ENCODE measurements at regions not wholly inside any gene's neighbourhood (a gene's known extent, or its start where the extent isn't known, plus 50 kb on each side); places are given as distances from the start of the nearest gene placed in this dataset.
"Not testable (repeated sequence)": the region's sequence is repeated elsewhere in the genome, so short reads cannot be mapped to it uniquely, and the experiment has no call there.

DNA sequence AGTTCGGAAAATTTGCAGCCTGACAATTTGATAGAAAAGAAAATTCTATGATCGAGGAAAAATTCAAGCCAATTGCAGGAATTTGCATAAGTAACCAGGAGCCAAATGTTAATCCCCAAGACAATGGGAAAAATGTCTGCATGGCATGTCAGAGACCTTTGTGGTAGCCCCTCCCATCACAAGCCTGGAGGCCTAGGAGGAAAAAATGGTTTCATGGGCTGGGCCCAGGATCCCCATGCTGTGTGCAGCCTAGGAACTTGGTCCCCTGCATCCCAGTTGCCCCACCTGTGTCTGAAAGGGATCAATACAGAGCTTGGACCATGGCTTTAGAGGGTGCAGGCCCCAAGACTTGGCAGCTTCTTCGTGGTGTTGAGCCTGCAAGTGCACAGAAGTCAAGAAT lies 1847.9 kb upstream of the ACO1 start (continued):
- TF ChIP-seq, protein P1, sequence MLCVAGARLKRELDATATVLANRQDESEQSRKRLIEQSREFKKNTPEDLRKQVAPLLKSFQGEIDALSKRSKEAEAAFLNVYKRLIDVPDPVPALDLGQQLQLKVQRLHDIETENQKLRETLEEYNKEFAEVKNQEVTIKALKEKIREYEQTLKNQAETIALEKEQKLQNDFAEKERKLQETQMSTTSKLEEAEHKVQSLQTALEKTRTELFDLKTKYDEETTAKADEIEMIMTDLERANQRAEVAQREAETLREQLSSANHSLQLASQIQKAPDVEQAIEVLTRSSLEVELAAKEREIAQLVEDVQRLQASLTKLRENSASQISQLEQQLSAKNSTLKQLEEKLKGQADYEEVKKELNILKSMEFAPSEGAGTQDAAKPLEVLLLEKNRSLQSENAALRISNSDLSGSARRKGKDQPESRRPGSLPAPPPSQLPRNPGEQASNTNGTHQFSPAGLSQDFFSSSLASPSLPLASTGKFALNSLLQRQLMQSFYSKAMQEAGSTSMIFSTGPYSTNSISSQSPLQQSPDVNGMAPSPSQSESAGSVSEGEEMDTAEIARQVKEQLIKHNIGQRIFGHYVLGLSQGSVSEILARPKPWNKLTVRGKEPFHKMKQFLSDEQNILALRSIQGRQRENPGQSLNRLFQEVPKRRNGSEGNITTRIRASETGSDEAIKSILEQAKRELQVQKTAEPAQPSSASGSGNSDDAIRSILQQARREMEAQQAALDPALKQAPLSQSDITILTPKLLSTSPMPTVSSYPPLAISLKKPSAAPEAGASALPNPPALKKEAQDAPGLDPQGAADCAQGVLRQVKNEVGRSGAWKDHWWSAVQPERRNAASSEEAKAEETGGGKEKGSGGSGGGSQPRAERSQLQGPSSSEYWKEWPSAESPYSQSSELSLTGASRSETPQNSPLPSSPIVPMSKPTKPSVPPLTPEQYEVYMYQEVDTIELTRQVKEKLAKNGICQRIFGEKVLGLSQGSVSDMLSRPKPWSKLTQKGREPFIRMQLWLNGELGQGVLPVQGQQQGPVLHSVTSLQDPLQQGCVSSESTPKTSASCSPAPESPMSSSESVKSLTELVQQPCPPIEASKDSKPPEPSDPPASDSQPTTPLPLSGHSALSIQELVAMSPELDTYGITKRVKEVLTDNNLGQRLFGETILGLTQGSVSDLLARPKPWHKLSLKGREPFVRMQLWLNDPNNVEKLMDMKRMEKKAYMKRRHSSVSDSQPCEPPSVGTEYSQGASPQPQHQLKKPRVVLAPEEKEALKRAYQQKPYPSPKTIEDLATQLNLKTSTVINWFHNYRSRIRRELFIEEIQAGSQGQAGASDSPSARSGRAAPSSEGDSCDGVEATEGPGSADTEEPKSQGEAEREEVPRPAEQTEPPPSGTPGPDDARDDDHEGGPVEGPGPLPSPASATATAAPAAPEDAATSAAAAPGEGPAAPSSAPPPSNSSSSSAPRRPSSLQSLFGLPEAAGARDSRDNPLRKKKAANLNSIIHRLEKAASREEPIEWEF (CRISPR knock-in tag; IDR thresholded peaks at IDR 0.05), result no peak
- TF ChIP-seq ZNF778 (CRISPR knock-in tag; IDR thresholded peaks at IDR 0.05) (no peak), POU5F1 (IDR thresholded peaks at IDR 0.05; ENCODE audit: borderline replicate concordance, low read depth, low read length, partially characterized antibody) (no peak)

DNA sequence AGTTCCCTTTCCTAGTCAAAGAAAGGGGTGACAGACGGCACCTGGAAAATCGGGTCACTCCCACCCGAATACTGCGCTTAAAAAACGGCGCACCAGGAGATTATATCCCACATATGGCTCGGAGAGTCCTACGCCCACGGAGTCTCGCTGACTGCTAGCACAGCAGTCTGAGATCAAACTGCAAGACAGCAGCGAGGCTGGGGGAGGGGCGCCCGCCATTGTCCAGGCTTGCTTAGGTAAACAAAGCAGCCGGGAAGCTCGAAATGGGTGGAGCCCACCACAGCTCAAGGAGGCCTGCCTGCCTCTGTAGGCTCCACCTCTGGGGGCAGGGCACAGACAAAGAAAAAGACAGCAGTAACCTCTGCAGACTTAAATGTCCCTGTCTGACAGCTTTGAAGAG lies 1844.7 kb upstream of the ACO1 start:
- H3K27ac ChIP-seq (ENCODE audit: extremely low read depth, low read depth, low read length); FAIRE-seq; H3K27me3 ChIP-seq (ENCODE audit: control insufficient read depth in 2 of 2, insufficient read depth in 2 of 2, low read length in 2 of 2); H3K4me2 ChIP-seq (ENCODE audit: insufficient read depth, low read length); ATAC-seq; BruUV-seq (replicated peaks); H3K4me1 ChIP-seq (replicated peaks in 1 of 2; ENCODE audit: control insufficient read depth in 2 of 2, insufficient read depth in 2 of 2, low read length in 2 of 2); H3K9ac ChIP-seq (ENCODE audit: insufficient read depth in 1 of 2, low read depth in 2 of 2, low read length in 2 of 2); DNase-seq (ENCODE audit: extremely low read depth in 1 of 4, low spot score in 3 of 4); H3K4me3 ChIP-seq; H3K36me3 ChIP-seq (ENCODE audit: control insufficient read depth, insufficient read depth, low read length); CTCF ChIA-PET (ENCODE audit: low intra/inter-chr PET ratio); in situ Hi-C loops (cut with MboI); H2AFZ ChIP-seq (ENCODE audit: low read depth, low read length); H3K79me2 ChIP-seq (ENCODE audit: control insufficient read depth, insufficient read depth, low read length); H3K9me3 ChIP-seq (replicated peaks; ENCODE audit: control insufficient read depth, insufficient read depth, low read depth, low read length); intact Hi-C loops (cut with micrococcal nuclease); H4K20me1 ChIP-seq (replicated peaks; ENCODE audit: control insufficient read depth, insufficient read depth, low read length); POLR2A ChIA-PET; H3K9me1 ChIP-seq (ENCODE audit: control insufficient read depth, insufficient read depth, low read length): not testable (repeated sequence)
- no CpG with 5 or more reads among the region's 15 CpGs for WGBS (ENCODE audit: insufficient coverage, low coverage, missing lambda C conversion rate)

Measured in K562 (cell line).